PC-3 (cell line): ENCODE measurements at regions not wholly inside any gene's neighbourhood (a gene's known extent, or its start where the extent isn't known, plus 50 kb on each side); places are given as distances from the start of the nearest gene placed in this dataset.

Source experiments
- EZH2 ChIP-seq: fragments of 300-600 bp; sonication (generic); IDR thresholded peaks from one replicate; pipeline ENCODE4 v1.6.1; 2017; ENCODE audit warnings: antibody characterized with exemption, mild to moderate bottlenecking, low read length; ENCODE audit not compliant: unreplicated experiment
- TF ChIP-seq, protein P1 (sequence below): fragments of 300-600 bp; sonication (generic); conservative IDR thresholded peaks from 2 replicates; pipeline ENCODE4 v1.5.1; 2017; ENCODE audit warnings: antibody characterized with exemption, low read depth, mild to moderate bottlenecking, low read length

DNA sequence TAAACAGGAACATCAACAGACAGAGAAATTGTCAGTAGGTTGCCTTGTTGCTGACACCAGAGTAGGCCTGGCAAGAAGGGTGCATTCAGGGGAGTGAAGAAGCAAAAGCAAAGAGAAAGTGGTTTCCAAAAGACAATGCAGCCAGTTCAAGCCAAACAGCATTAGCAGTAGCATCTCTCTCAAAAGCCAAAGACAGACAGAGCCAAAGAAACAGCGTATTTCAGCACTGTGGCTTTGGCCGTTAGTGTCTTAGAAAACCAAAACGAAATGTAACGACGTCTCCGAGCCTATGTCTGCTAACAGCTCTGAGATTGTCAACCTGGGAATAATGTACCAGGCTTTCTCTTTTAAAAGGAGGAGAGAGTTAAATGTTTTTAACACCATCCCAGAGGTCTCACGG is 178.6 kb downstream of the NRP2 start:
- TF ChIP-seq, protein P1, sequence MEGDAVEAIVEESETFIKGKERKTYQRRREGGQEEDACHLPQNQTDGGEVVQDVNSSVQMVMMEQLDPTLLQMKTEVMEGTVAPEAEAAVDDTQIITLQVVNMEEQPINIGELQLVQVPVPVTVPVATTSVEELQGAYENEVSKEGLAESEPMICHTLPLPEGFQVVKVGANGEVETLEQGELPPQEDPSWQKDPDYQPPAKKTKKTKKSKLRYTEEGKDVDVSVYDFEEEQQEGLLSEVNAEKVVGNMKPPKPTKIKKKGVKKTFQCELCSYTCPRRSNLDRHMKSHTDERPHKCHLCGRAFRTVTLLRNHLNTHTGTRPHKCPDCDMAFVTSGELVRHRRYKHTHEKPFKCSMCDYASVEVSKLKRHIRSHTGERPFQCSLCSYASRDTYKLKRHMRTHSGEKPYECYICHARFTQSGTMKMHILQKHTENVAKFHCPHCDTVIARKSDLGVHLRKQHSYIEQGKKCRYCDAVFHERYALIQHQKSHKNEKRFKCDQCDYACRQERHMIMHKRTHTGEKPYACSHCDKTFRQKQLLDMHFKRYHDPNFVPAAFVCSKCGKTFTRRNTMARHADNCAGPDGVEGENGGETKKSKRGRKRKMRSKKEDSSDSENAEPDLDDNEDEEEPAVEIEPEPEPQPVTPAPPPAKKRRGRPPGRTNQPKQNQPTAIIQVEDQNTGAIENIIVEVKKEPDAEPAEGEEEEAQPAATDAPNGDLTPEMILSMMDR = no peak
- no peak for TF ChIP-seq EZH2
